ENCODE measurements at regions not wholly inside any gene's neighbourhood (a gene's known extent, or its start where the extent isn't known, plus 50 kb on each side); places are given as distances from the start of the nearest gene placed in this dataset.

- TF ChIP-seq CTCF (IDR thresholded peaks at IDR 0.05; ENCODE audit: poor library complexity), result no peak
- no peak for TF ChIP-seq EZH2 (IDR thresholded peaks at IDR 0.05; ENCODE audit: borderline replicate concordance)
Measured at GRCh38 chr5:106172681-106173532, 1497.8 kb downstream of the EFNA5 start.
